ENCODE measurements at regions not wholly inside any gene's neighbourhood (a gene's known extent, or its start where the extent isn't known, plus 50 kb on each side); places are given as distances from the start of the nearest gene placed in this dataset.

DNA sequence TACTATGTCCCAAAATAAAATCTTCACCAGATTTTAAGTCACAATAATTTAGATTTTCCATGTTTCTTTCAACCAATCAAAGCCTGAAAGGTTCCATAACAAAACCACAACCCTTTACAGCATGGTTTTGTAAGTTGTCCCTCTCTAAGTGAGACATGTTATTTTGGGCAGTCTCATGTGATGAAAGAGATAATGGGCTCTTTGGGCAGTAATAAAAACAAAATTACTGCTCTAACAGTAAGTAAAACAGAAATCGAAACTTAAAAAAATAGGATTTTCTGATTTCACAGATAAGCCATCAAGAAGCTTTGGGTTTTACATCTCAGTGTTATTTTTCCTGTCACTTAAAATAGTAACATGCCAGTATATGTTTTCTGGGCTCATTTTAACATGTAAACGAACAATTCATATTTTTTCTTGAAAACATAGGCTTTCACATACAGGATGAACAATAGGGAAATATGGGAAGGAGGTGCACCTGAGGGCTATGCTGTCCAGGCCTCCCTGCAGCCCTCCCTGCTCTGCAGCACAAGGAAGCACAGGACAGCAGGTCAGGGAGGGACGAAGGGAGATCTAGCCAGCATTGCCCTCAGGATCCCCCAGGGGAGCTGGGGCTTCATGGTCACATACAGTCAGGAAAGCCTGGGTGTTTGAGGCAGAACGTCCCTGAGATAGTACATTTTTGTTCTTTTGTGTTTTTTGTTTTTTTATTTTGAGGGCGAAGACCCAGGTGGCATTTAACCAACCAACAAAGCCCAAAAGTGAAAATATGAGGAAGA is 157.4 kb downstream of the SHOX2 start:
- Histone ChIP-seq H3K14ac (ENCODE audit: insufficient read length) (no peak overlapping the region), H2BK15ac (ENCODE audit: low read length) (no peak overlapping the region), H3K79me2 (ENCODE audit: control insufficient read depth in 1 of 2, insufficient read depth in 2 of 2, low read length in 2 of 2) (no peaks in the 10 kb centered on the region), H4K91ac (replicated peaks; ENCODE audit: insufficient read length, low read length) (no peak overlapping the region), H2BK120ac (replicated peaks; ENCODE audit: low read depth, low read length) (no peak overlapping the region), H3K27me3 (replicated peaks in 1 of 4; ENCODE audit: control insufficient read depth in 3 of 4, extremely low read depth in 1 of 4, insufficient read depth in 3 of 4, low read length in 3 of 4) (no peaks in the 10 kb centered on the region), H2BK5ac (ENCODE audit: low read depth, low read length) (no peak overlapping the region), H3K9me3 (ENCODE audit: insufficient read depth in 2 of 2, low read depth in 1 of 2, low read length in 1 of 2) (no peaks in the 10 kb centered on the region), H3K4me3 (ENCODE audit: extremely low read depth in 1 of 4, insufficient read depth in 2 of 4, low read depth in 3 of 4, low read length in 4 of 4) (no peak overlapping the region), H3K18ac (ENCODE audit: extremely low read depth, low read length) (no peak overlapping the region), H3K79me1 (ENCODE audit: low read depth, low read length) (no peaks in the 10 kb centered on the region), H2BK12ac (ENCODE audit: low read depth, low read length) (no peak overlapping the region), H3K36me3 (ENCODE audit: control insufficient read depth in 2 of 4, insufficient read depth in 4 of 4, low read length in 3 of 4) (no peaks in the 10 kb centered on the region), H3K27ac (ENCODE audit: low read depth, low read length) (no peak overlapping the region), H3K23me2 (ENCODE audit: low read depth, low read length) (no peaks in the 10 kb centered on the region), H2AK5ac (ENCODE audit: low read depth, low read length) (no peak overlapping the region), H3K4me1 (replicated peaks in 1 of 4; ENCODE audit: control insufficient read depth in 3 of 4, insufficient read depth in 4 of 4, low read length in 3 of 4) (peaks cover 0 to 3% (median 0%) of the 10 kb centered on the region in 4 experiments; a peak in 1 of 7 replicates), H3K56ac (replicated peaks; ENCODE audit: insufficient read length, low read depth, low read length) (no peak overlapping the region), H2BK20ac (ENCODE audit: low read length) (no peak overlapping the region), H3K4ac (replicated peaks; ENCODE audit: insufficient read length, low read depth, low read length) (no peak overlapping the region), H3K9ac (replicated peaks in 1 of 4; ENCODE audit: extremely low read depth in 1 of 4, low read depth in 3 of 4, low read length in 3 of 4) (no peak overlapping the region), H4K20me1 (replicated peaks in 1 of 2; ENCODE audit: control insufficient read depth in 1 of 2, insufficient read depth in 2 of 2, low read length in 2 of 2) (no peaks in the 10 kb centered on the region), H3K23ac (ENCODE audit: insufficient read length) (no peak overlapping the region), H3K4me2 (ENCODE audit: insufficient read depth in 1 of 2, low read depth in 2 of 2, low read length in 2 of 2) (no peak overlapping the region), H4K8ac (ENCODE audit: extremely low read depth, insufficient read depth, low read length) (no peak overlapping the region), H4K5ac (ENCODE audit: insufficient read length, low read depth, low read length) (no peak overlapping the region), H2AFZ (ENCODE audit: low read length) (0 out of 2 replicates have a peak overlapping the region, but pooled peaks have one; percentile 3)
- CTCF ChIA-PET (ENCODE audit: partially characterized antibody) = no interaction called here
- TF ChIP-seq KDM1A (IDR thresholded peaks at IDR 0.05; ENCODE audit: borderline replicate concordance, low read length) (no peak), SRF (IDR thresholded peaks at IDR 0.05; ENCODE audit: low read depth, low read length) (no peak), NRF1 (IDR thresholded peaks at IDR 0.05; ENCODE audit: low read depth, low read length) (no peak), CBX8 (IDR thresholded peaks at IDR 0.05; ENCODE audit: borderline replicate concordance, low read depth, low read length) (no peak), BCL11A (IDR thresholded peaks at IDR 0.05; ENCODE audit: low read depth in 2 of 2, low read length in 2 of 2) (no peak), JUN (IDR thresholded peaks at IDR 0.05; ENCODE audit: low read depth, low read length) (no peak), TBP (IDR thresholded peaks at IDR 0.05; ENCODE audit: low read depth, low read length) (no peak), POLR2A (IDR thresholded peaks at IDR 0.05; ENCODE audit: control extremely low read depth in 1 of 2, low read depth in 2 of 2, low read length in 2 of 2) (no peak), EZH2 (IDR thresholded peaks at IDR 0.05; ENCODE audit: low read depth, low read length, severe bottlenecking) (no peak), SP1 (IDR thresholded peaks at IDR 0.05; ENCODE audit: low read depth, low read length) (no peak), SP4 (IDR thresholded peaks at IDR 0.05; ENCODE audit: low read length) (no peak), GTF2F1 (IDR thresholded peaks at IDR 0.05; ENCODE audit: borderline replicate concordance, low read depth, low read length) (no peak)
- TF ChIP-seq, protein P1, sequence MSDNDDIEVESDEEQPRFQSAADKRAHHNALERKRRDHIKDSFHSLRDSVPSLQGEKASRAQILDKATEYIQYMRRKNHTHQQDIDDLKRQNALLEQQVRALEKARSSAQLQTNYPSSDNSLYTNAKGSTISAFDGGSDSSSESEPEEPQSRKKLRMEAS (IDR thresholded peaks at IDR 0.05) = no peak
- 87% methylated on average over 5 of the region's 5 CpGs; no CpG with 5 or more reads in 1 of the 2 experiments for WGBS, 2 experiments (ENCODE audit: extremely low coverage in 1 of 2, insufficient coverage in 1 of 2, insufficient read length in 1 of 2, insufficient replicate concordance in 2 of 2, low coverage in 1 of 2, low lambda C conversion rate in 2 of 2, missing lambda C conversion rate in 1 of 2)
- FAIRE-seq (no peak), DNase-seq (ENCODE audit: low read depth in 1 of 2, low spot score in 2 of 2) (no peak)
- POLR2A ChIA-PET (ENCODE audit: partially characterized antibody) = no interaction called here
